GM12878 (cell line): ENCODE measurements at regions not wholly inside any gene's neighbourhood (a gene's known extent, or its start where the extent isn't known, plus 50 kb on each side); places are given as distances from the start of the nearest gene placed in this dataset.

Source experiments
- ATAC-seq: fragments of 200-7000 bp; cut with Tn5 transposase; 3 replicates; pipeline ENCODE4 v1.9.1; 2020; ENCODE audit warnings: mild to moderate bottlenecking, moderate library complexity
- BruUV-seq: library from RNA; stranded (reverse); fragments of 400-500 nt; replicated peaks from 2 replicates; lab custom pipeline; 2021; lab: Mats Ljungman, UMichigan
- CTCF ChIA-PET: fragments of 300-600 bp; sonication (Branson Sonifier 250); formaldehyde crosslinking; extraction: SDS; loops from one replicate; lab custom pipeline; 2021; ENCODE audit warnings: inconsistent platforms; lab: Yijun Ruan, JAX
- POLR2A ChIA-PET: fragments of 350-600 bp; formaldehyde crosslinking; extraction: SDS; loops from one replicate; lab custom pipeline; 2021; ENCODE audit warnings: inconsistent platforms; lab: Charles Lee
- RAD21 ChIA-PET: fragments of 300-600 bp; sonication (Branson Sonifier 250); formaldehyde crosslinking; loops from one replicate; lab custom pipeline; 2023; ENCODE audit warnings: antibody characterized with exemption; ENCODE audit not compliant: unreplicated experiment; lab: Charles Lee
- SMC1A ChIA-PET: fragments of 300-600 bp; sonication (Branson Sonifier 250); formaldehyde crosslinking; loops from one replicate; lab custom pipeline; 2023; ENCODE audit not compliant: unreplicated experiment, uncharacterized antibody; lab: Charles Lee
- DNase-seq: peaks from one replicate; pipeline ENCODE4 v3.0.0-alpha.2; 2011; ENCODE audit warnings: low read depth, low spot score
- FAIRE-seq: peaks from 3 replicates; lab custom pipeline; 2011; peaks lifted over from hg19 to GRCh38; lab: Jason Lieb, UNC
- H2AFZ ChIP-seq: 2 replicates; pipeline ENCODE4 v1.6.0; 2011; ENCODE audit warnings: low read depth, low read length, control low read depth; ENCODE audit not compliant: control insufficient read depth
- H3K27ac ChIP-seq: 2 replicates; pipeline ENCODE4 v1.5.1; 2011; ENCODE audit warnings: control low read depth; ENCODE audit not compliant: control insufficient read depth, insufficient read depth
- H3K27me3 ChIP-seq, 2 experiments: replicated peaks in 1 of 2; 2 replicates each; pipeline versions ENCODE4 v1.6.0 to v1.6.1; 2011; ENCODE audit warnings: low read length in 1 of 2; ENCODE audit not compliant: control insufficient read depth in 2 of 2, insufficient read depth in 2 of 2
- H3K36me3 ChIP-seq, 2 experiments: 2 replicates each; pipeline ENCODE4 v1.5.1; 2011; ENCODE audit warnings: low read length in 1 of 2; ENCODE audit not compliant: control insufficient read depth in 2 of 2, insufficient read depth in 2 of 2
- H3K4me1 ChIP-seq: 2 replicates; pipeline ENCODE4 v1.6.1; 2011; ENCODE audit warnings: mild to moderate bottlenecking, low read length, moderate library complexity, mixed read lengths; ENCODE audit not compliant: control insufficient read depth, insufficient read depth
- H3K4me2 ChIP-seq: 2 replicates; pipeline ENCODE4 v1.6.0; 2011; ENCODE audit warnings: control low read depth; ENCODE audit not compliant: control insufficient read depth, insufficient read depth
- H3K4me3 ChIP-seq: fragments of 200-600 bp; sonication (generic); 2 replicates; pipeline ENCODE4 v1.5.1; 2016
- H3K79me2 ChIP-seq: 2 replicates; pipeline ENCODE4 v1.6.0; 2011; ENCODE audit warnings: low read length; ENCODE audit not compliant: control insufficient read depth, insufficient read depth
- H3K9ac ChIP-seq: 2 replicates; pipeline ENCODE4 v1.8.0; 2011; ENCODE audit warnings: low read length, control low read depth, mixed read lengths; ENCODE audit not compliant: control insufficient read depth, insufficient read depth
- H3K9me3 ChIP-seq: replicated peaks from 3 replicates; pipeline ENCODE4 v1.5.1; 2011; ENCODE audit warnings: mild to moderate bottlenecking, low read length; ENCODE audit not compliant: control insufficient read depth, insufficient read depth
- H4K20me1 ChIP-seq: 2 replicates; pipeline ENCODE4 v1.6.0; 2011; ENCODE audit not compliant: control insufficient read depth, insufficient read depth
- ATF7 ChIP-seq: fragments of 450-650 bp; IDR thresholded peaks from 2 replicates; pipeline ENCODE4 v1.6.1; 2016; ENCODE audit warnings: low read depth, mild to moderate bottlenecking
- BHLHE40 ChIP-seq, 2 experiments: fragments of 450-650 bp in 1 of 2; IDR thresholded peaks; 2 replicates each; pipeline ENCODE4 v1.6.1; 2011 to 2017; ENCODE audit warnings: low read depth in 2 of 2, borderline replicate concordance in 1 of 2, improper control_type of control experiment in 1 of 2, low read length in 1 of 2, mild to moderate bottlenecking in 1 of 2
- CHD4 ChIP-seq: fragments of 200-600 bp; sonication (generic); IDR thresholded peaks from 2 replicates; pipeline ENCODE4 v1.6.1; 2016; ENCODE audit warnings: mild to moderate bottlenecking
- E2F8 ChIP-seq: fragments of 450-650 bp; IDR thresholded peaks from 2 replicates; pipeline ENCODE4 v1.6.1; 2018; ENCODE audit warnings: mild to moderate bottlenecking, low read depth, moderate library complexity; ENCODE audit not compliant: partially characterized antibody
- EP300 ChIP-seq, 2 experiments: fragments of 150-350 bp in 1 of 2; IDR thresholded peaks; 2 replicates each; pipeline ENCODE4 v1.6.1; 2011 to 2012; ENCODE audit warnings: low read depth in 2 of 2, low read length in 2 of 2, borderline replicate concordance in 1 of 2, improper control_type of control experiment in 1 of 2, inconsistent platforms in 1 of 2; ENCODE audit not compliant: control insufficient read depth in 1 of 2
- ETV6 ChIP-seq, 2 experiments: fragments of 450-650 bp in 1 of 2; IDR thresholded peaks in 1 of 2; conservative IDR thresholded peaks in 1 of 2; 2 replicates each; pipeline ENCODE4 v1.6.1; 2014; ENCODE audit warnings: antibody characterized with exemption in 1 of 2, borderline replicate concordance in 1 of 2, low read depth in 1 of 2, mild to moderate bottlenecking in 1 of 2, moderate library complexity in 1 of 2
- KLF5 ChIP-seq: fragments of 450-650 bp; IDR thresholded peaks from 2 replicates; pipeline ENCODE4 v1.6.1; 2014; ENCODE audit warnings: mild to moderate bottlenecking; ENCODE audit not compliant: partially characterized antibody
- MXI1 ChIP-seq: fragments of 150-350 bp; IDR thresholded peaks from 2 replicates; pipeline ENCODE4 v1.6.1; 2011; ENCODE audit warnings: low read depth, mild to moderate bottlenecking, inconsistent platforms, low read length, improper control_type of control experiment
- RELA ChIP-seq: fragments of 450-650 bp; IDR thresholded peaks from 2 replicates; pipeline ENCODE4 v1.8.0; 2014; ENCODE audit warnings: borderline replicate concordance; ENCODE audit not compliant: partially characterized antibody
- SMARCA5 ChIP-seq: fragments of 450-650 bp; IDR thresholded peaks from 2 replicates; pipeline ENCODE4 v1.6.1; 2017; ENCODE audit warnings: mild to moderate bottlenecking
- TCF12 ChIP-seq: IDR thresholded peaks from 2 replicates; pipeline ENCODE4 v1.6.1; 2011; ENCODE audit warnings: low read depth, mild to moderate bottlenecking, low read length
- ZNF274 ChIP-seq: IDR thresholded peaks from one replicate; pipeline ENCODE4 v1.8.0; 2011; ENCODE audit not compliant: insufficient read length, insufficient read depth
- ZNF622 ChIP-seq: fragments of 450-650 bp; IDR thresholded peaks from 2 replicates; pipeline ENCODE4 v1.6.1; 2017; ENCODE audit warnings: mild to moderate bottlenecking, inconsistent platforms
- ZZZ3 ChIP-seq: IDR thresholded peaks from 2 replicates; pipeline ENCODE4 v1.6.1; 2011; ENCODE audit warnings: low read depth; ENCODE audit not compliant: control insufficient read depth, insufficient read length
- WGBS: methylation state at CpG from one replicate; pipeline ENCODE4 v1.1.6; 2016; ENCODE audit warnings: low lambda C conversion rate; ENCODE audit not compliant: insufficient replicate concordance, insufficient coverage; ENCODE audit errors: missing lambda C conversion rate; 5-methylcytosine and 5-hydroxymethylcytosine counted together
- in situ Hi-C: fragments of 300-500 bp; cut with MboI; formaldehyde crosslinking; loops from 9 replicates; pipeline ENCODE4 v1.14.3; 2018; ENCODE audit warnings: mixed read lengths
- intact Hi-C: fragments of 100-400 bp; cut with micrococcal nuclease; formaldehyde crosslinking; loops from one replicate; pipeline ENCODE4 v1.14.2; 2022; ENCODE audit not compliant: unreplicated experiment
- TF ChIP-seq, protein P1 (sequence below): fragments of 450-650 bp; IDR thresholded peaks from 2 replicates; pipeline ENCODE4 v1.6.1; 2016; ENCODE audit warnings: mild to moderate bottlenecking
- TF ChIP-seq, protein P2 (sequence below): IDR thresholded peaks from 2 replicates; pipeline ENCODE4 v1.6.1; 2012; ENCODE audit warnings: low read depth, low read length, improper control_type of control experiment

DNA sequence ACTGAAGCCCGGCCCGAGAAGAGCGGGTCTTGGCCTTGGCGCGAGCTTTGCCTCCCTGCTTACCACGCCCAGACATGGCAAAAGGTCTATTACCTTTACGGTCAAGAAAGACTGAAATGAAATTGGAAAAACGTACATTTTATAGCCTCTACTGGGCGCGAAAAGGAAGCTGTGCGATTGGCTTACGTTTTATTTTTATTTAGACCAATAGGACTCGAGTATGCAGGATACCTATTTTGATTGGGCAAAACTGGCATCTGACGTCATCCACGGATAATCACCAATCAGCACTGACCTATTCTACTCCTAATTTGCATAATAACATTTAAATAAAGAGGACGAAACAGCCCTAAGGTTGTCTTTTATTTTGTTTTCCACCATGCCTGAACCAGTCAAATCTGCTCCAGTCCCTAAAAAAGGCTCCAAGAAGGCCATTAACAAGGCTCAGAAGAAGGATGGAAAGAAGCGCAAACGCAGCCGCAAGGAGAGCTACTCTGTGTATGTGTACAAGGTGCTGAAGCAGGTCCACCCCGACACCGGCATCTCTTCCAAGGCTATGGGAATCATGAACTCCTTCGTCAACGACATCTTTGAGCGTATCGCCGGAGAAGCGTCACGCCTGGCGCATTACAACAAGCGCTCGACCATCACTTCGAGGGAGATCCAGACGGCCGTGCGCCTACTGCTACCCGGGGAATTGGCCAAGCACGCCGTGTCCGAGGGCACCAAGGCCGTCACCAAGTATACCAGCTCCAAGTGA, 97.4 kb downstream of the OR2B2 start:
- H3K79me2 ChIP-seq: peaks cover 17% of the 10 kb centered on the region
- peak; percentile 62 for ATAC-seq
- intact Hi-C loops: loop anchor here (2.0 to 10.0 kb wide), 7 partner anchors 78 to 1788 kb away; a partner anchor contains a TSS
- H3K9me3 ChIP-seq: no peaks in the 10 kb centered on the region
- no peak for FAIRE-seq
- ChIA-PET POLR2A (interaction anchor here (0.6 to 10.0 kb wide), 8 partner anchors 9 to 326 kb away, joined by 3 to 119 read pairs (median 4); a partner anchor contains a TSS), SMC1A (interaction anchor here (0.6 to 1.9 kb wide), 3 partner anchors 8 to 639 kb away, joined by 3 to 6 read pairs (median 4); a partner anchor contains a TSS), CTCF (interaction anchor here (0.6 to 6.0 kb wide), 2 partner anchors 80 to 1540 kb away, joined by 3 to 61 read pairs; a partner anchor contains a TSS), RAD21 (interaction anchor here (1.3 kb wide), 1 partner anchor 79 kb away, joined by 4 read pairs; a partner anchor contains a TSS)
- peak overlapping the region; percentile 57 for H2AFZ ChIP-seq
- peak; percentile 97 for DNase-seq
- H3K4me2 ChIP-seq: peak overlapping the region; percentile 93
- no peaks in the 10 kb centered on the region for H3K27me3 ChIP-seq
- no peaks in the 10 kb centered on the region for H4K20me1 ChIP-seq
- BruUV-seq: TSS peak; percentile 98
- in situ Hi-C loops: loop anchor here (5.0 kb wide), 1 partner anchor 1783 kb away; a partner anchor contains a TSS
- WGBS: 1% methylated on average over 40 of the region's 40 CpGs
- H3K4me1 ChIP-seq: peaks cover 19% of the 10 kb centered on the region
- H3K27ac ChIP-seq: peak overlapping the region; percentile 97
- H3K4me3 ChIP-seq: peak overlapping the region; percentile 56
- H3K36me3 ChIP-seq: no peaks in the 10 kb centered on the region
- peak overlapping the region; percentile 88 for H3K9ac ChIP-seq
- TF ChIP-seq RELA (no peak), ETV6 (conservative IDR thresholded peaks at IDR 0.05 in 1 of 2, IDR thresholded peaks at IDR 0.05 in 1 of 2; ENCODE audit: borderline replicate concordance in 1 of 2, low read depth in 1 of 2) (no peak), ZZZ3 (no peak), ZNF622 (no peak), TCF12 (0 out of 2 replicates have a peak, but pooled peaks have one; percentile 25), ATF7 (peak; percentile 99), CHD4 (no peak), BHLHE40 (IDR thresholded peaks at IDR 0.05; ENCODE audit: borderline replicate concordance in 1 of 2, low read depth in 2 of 2, low read length in 1 of 2) (no peak; a peak in 1 of 4 replicates), E2F8 (no peak), MXI1 (0 out of 2 replicates have a peak, but pooled peaks have one; percentile 34), EP300 (IDR thresholded peaks at IDR 0.05; ENCODE audit: borderline replicate concordance in 1 of 2, control insufficient read depth in 1 of 2, low read depth in 2 of 2, low read length in 2 of 2) (no peak), ZNF274 (no peak), SMARCA5 (no peak), KLF5 (no peak)
- TF ChIP-seq, protein P1, sequence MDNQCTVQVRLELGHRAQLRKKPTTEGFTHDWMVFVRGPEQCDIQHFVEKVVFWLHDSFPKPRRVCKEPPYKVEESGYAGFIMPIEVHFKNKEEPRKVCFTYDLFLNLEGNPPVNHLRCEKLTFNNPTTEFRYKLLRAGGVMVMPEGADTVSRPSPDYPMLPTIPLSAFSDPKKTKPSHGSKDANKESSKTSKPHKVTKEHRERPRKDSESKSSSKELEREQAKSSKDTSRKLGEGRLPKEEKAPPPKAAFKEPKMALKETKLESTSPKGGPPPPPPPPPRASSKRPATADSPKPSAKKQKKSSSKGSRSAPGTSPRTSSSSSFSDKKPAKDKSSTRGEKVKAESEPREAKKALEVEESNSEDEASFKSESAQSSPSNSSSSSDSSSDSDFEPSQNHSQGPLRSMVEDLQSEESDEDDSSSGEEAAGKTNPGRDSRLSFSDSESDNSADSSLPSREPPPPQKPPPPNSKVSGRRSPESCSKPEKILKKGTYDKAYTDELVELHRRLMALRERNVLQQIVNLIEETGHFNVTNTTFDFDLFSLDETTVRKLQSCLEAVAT: no peak; the same call in none of the 2 replicates
- TF ChIP-seq, protein P2, sequence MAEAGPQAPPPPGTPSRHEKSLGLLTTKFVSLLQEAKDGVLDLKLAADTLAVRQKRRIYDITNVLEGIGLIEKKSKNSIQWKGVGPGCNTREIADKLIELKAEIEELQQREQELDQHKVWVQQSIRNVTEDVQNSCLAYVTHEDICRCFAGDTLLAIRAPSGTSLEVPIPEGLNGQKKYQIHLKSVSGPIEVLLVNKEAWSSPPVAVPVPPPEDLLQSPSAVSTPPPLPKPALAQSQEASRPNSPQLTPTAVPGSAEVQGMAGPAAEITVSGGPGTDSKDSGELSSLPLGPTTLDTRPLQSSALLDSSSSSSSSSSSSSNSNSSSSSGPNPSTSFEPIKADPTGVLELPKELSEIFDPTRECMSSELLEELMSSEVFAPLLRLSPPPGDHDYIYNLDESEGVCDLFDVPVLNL: peak; percentile 96
